NOMO-1 treated with dmso at 0.1 percent for 144 hours (cell line): ENCODE measurements at regions not wholly inside any gene's neighbourhood (a gene's known extent, or its start where the extent isn't known, plus 50 kb on each side); places are given as distances from the start of the nearest gene placed in this dataset.

Experiments used
- DNase-seq: peaks from one replicate; lab custom pipeline; 2025; ENCODE audit not compliant: unreplicated experiment; lab: John Stamatoyannopoulos, UW

DNA sequence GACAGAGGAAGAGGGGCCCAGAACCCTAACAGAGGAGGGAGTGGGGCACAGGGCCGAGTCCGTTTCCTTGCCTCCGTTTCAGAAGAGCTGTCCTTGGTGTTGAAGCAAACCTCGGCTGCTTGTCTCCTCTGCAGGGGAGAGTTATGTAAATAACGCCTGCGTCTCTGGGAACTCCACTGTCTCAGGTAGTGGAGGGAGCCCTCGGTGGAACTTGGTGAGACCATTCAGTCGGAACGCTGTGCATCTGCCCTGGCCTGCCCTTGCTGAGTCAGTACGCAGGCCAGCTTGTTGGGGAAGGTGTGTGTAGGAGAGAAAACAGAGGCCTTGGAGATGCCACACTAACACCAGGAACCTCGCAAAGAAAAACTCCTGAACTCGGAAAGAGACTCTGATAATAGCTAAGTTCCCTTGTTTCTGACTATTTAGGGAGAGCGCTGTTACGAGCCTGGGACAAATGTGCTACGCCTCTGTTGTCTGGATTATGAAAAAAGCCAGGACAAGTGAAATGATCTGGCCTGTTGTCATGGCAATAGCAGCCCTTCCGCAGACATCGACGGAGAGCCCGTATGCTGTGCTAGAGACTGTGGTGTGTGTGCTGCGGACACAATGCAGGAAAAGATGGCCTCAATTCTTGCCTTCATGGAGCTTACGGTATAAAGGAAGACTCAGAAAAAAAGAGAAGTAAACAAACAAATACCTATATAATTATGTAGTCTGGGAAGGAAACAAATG is 94.6 kb upstream of the AKT3 start:
- no peak for DNase-seq

DNA sequence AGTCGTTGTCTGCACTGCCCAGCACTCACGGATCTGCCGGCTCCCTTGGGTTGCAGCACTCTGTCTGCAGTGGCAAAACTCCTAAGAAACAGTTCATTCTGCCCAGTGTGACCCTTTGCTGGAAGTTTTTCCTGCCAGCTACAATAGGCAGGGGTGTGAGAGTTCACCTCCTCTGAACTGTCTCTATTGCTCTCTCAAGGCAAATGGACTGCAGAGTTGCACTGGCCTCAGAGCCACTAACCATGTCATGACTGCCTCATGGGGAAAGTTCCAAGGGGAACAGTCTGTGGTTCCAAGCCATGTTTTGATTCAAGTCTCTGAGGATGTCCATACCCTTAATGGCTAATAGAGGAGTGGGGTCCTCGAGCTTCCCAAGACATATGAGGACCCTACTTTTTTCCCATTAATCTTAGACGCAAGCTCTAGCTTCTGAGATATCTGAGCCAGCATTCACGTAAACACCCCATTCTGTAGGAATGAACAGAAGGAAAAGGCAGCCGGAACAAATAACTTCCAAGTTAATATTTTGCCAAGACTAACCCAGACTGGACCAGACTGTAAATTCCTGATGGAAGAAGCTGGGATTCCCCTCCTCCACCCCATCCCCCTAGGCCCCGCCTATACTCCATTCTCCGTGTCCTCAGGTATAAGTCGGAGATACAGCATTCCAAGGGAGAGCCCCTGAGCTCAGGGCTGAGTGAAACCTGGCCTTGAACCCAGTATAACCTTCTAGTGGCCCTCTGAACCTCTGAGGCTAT is 93.8 kb upstream of the AKT3 start:
- no peak for DNase-seq

DNA sequence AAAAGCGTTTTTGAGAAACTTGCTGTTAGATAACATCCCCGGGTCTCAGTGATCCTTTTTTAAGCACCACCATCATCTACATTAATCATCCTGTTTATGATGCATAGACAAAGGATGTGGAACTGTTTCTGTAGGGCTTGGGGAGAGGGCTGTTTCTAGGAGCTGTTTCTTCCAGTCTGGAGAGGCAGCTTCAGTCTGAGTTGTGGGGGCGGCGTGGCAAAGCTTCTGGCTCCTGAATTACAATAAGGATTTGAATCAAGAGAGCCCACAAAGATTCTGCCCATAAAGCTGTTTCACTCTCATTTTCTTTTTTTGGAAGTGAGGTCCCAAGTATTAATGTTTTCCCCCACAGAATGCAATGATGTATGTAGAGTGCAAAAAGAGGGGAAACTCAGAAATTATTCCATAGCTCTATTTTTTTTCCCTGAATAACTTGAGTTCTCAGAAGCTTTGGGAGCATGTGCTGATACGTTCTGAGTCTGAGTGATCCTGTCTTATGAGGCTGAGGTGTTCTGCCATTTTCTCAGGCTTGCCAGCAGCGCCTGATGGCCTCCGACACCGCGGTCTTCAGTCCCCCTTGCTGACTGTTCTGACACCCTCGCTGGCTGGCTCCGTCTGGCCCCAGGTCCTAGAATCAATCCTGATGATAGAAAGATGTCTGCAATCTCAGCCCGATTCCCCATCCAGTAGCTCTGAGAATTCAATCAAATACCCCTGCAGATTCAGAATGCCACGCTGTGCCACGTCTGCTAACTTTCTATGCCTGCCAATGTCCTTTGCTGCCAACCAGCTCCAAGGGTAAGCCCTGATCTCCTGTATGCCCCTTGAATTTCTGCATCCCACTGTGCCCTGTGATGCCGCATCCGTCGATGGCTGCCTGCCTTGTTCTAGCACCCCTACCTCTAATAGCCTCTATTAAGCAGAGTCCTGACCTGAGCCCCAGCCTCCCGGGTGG is 92.4 kb upstream of the AKT3 start:
- DNase-seq, result no peak

DNA sequence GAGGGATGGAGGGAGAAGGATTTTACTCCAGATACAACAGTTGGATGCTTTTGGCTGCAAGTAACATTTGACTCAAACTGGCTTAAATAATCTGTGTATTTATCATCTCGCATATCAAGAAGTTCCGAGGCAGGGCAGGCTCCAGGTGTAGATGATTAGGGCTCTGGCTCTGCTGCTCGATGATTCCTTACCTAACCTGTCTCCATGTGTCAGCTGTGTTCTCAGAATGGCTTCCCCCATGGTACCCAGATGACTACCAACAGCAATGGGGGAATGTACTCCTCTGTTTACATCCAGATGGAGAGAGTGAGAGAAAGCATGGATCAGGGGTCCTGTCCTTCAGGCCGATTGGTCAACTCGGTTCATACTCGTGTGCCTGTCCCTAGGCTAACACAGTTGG is 90.4 kb upstream of the AKT3 start:
- DNase-seq, result no peak

DNA sequence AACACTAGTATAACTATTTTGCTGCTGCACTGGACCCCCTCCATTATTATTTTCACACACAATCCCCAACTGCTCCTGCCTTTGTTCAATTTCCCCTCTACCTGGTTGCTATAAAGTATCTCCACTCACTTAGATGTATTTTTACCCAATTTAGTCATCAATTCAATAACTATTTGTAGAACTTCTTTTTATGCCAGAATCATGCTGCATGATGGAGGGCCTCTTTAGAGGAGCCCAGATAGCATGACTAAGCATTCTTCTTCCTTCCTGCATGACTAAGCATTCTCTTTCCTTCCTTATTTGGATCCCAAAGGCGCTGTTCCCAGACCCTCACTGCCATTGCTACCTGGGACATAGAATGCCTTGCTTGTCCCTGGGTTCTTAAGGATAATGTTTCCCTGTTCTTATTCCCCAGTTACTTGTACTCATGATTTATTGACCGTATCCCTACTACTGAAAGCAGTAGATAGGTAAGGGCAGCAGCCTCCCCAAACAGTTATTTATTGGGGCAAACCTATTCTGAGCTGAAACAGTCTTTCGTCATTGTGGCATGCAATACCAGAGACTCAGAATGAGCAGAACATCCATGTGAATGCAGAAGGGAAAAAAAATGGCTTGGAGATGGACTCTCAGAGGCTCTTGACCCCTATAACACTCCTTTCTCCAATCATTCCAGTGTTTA is 89.3 kb upstream of the AKT3 start:
- peak; percentile 29 for DNase-seq

DNA sequence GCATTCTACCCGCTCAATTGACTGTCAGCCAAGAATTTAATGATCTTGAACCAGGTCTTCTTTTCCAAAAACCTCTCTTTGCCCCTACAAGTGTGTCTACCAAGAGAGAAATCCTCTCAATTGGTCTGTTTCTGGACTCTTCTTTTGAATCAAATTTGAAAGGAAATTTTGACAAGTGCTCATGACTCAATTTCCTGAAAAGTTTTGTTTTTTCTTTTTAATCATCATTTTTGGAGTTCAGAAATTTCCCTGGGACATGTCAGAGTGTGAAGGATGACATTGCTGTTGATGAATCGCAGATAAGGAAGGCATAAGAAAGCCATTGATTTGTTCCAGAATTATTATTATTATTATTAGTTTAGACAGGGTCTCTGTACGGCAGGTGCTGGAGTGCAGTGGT is 88.2 kb upstream of the AKT3 start:
- DNase-seq, result no peak

DNA sequence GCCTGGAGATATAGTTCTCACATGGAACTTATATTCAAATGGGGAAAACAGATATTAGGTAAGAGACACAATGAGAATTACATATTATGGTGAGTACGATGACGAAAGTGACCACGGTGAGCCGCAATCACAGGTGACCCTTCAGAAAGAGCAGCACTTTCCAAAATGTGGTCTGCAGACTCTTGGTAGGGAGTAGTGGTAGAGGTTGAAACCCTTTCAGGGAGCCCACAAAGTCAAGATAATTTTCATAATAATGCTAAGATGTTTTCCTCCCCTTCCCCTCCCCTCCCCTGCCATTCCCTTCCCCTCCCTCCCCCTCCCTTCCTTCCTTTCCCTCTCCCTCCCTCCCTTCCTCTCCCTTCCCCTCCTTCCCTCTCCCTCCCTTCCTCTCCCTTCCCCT is 83.5 kb upstream of the AKT3 start:
- no peak for DNase-seq

DNA sequence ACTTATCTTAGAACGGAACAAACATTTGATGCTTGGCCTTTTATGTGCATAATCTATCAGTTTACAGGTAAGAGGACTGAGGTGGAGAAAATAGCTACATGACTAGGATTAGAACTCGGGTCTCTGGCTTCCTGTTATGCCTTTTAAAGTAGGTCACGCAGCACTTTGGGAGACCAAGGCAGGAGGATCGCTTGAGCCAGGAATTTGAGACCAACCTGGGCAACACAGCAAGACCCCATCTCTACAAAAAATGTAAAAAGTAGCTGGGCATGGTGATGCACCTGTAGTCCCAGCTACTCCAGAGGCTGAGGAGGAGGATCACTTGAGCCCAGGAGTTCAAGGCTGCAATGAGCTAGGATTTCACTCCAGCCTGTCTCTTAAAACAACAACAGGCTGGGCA is 81.9 kb upstream of the AKT3 start:
- no peak for DNase-seq

DNA sequence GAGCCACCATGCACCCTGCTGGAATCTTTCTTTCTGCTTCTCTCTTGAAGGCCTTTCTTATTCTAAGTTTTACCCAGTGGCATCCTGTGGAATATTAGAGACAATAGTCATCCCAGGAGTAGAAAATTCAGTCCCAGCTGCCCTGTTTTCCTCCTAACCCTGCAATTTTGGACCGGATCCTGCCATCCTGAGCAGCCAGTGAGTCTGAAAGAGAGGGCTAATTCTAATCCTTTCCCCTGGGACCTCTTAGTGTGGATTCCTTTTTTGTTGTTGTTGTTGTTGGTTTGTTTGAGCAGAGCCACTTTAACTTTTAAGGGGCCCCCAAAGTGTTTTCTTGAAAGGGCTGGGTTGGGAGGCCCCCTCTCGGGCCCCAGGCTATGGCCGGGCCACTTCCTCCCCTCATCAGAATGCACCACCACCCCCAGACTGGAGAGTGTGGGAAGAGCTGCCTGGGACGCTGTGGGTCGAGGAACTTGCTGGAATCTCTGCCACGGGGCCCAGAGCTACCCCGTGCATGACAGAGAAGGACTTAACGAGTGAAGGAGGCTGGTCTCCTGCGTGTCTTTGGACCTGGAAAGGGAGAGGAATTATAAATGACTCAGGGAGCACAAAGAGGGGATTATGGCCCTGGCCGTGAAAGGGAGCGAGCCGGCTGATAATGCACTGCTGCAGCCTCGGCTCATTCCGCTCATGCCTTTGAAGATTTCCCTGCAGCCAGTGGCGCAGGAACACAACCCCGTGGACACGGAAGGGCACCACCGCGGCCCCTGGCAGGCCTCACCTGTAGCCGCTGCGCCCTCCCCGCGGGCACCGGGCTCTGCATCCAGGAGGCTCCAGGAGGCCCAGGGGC is 81.0 kb upstream of the AKT3 start:
- no peak for DNase-seq

DNA sequence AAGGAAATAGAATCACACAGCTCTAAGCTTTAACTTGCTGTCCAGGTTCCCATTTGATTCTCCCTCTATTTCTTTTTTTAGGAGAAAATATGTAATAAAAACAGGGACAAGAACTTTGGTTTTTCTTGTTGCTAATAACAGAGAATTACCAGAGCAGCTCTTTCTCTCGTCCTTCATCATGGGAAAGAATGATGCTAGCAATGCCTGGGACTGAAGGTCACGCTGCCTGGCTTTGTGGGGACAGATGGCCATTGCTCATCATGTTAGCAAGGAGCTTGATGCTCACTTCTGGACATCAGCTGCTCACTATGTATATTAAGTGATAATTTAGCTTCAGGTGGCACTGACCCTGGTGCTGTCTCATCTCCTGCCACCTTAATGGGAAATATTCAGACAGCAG is 77.3 kb upstream of the AKT3 start:
- no peak for DNase-seq

DNA sequence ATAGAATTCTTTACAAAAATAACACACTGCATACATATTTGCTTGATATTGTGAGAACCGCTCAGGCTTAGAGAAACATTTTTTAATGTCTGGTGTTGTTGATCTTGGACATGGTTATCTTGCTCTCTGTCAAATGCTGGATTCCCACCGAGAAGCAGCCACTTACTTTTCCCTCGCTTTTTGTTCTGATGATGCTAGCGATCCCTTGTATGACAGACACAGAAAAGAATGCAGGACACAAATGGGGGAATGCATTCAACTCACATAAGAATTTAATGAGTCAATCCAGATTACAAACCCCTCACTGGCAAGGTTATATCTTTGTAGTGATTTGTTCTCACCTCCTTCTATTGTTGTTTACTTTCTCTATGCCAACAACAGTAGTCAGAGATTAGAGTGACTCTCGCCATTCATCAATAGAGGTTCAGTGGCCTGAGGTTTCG is 76.8 kb upstream of the AKT3 start:
- DNase-seq, result no peak

DNA sequence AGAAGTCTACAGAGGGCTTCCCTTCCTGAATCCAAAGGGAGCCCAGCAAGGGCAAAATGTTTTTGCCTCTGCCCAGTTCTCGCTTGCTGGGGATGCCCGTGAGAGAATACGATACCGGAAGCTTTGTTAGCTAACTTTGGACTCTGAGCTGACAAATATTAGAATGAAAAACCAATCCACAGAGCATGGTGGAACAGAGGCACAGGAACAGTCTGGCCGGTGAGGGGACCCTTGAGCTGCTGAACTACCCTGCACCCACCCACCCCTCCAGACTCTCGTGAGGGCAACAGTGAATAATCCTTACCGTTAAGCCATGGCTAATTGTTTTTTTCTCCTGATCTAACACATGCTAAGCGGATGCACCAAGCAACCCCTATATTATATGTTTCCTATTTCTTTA is 76.3 kb upstream of the AKT3 start:
- no peak for DNase-seq

DNA sequence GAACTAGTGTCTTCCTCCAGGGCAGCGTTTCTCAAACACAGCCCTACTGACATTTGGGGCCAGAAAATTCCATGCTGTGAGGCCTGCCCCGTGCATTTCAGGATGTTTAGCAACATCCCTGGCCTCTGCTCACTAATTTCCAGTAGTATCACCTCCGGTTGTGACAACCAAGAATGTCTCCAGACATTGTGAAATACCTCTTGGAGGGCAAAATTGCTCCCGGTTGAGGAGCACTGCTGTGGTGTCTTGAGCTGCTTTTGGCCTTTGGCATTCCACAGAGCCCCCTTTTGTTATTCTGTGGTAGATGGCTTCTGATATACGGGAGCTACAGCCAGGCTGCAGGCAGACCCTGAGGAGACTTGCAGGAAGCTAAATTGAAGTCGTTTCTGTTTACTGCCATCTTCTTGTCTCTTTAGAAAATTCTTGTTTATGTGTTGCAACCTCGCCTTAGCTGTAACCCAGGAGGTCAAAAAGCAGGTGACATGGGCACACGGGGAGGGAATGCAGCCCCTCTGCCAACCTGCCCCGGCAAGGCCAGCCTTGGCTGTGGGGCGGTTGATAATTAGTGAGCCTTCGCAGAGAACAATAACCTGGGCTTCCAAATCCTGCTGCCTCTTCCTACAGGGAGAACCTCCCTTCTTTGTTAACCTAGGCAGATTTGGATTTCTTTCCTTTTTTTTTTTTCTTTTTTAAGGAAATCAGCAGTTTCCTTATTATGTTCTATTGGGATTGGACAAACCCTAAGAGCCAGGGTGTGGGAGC is 74.7 kb upstream of the AKT3 start:
- no peak for DNase-seq

DNA sequence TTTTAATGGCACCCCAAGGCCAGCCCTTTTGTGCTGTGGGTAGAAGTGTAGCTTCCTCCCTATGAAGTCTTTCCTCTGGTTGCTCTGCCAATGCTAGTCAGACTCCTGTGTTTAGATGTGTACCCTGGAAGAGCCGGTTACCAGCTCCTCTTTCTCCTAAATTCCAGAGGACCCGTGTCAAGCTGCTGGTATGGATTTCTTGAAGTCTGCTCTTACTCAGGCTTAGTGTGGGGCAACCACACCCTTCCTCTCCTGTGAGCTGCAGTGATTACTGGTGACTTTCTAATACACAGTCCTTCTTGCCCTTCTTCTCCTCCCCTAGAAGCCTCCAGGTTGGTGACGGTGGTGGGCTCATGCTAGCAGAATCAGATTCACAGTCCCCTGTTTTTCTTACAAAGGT is 74.1 kb upstream of the AKT3 start:
- no peak for DNase-seq

DNA sequence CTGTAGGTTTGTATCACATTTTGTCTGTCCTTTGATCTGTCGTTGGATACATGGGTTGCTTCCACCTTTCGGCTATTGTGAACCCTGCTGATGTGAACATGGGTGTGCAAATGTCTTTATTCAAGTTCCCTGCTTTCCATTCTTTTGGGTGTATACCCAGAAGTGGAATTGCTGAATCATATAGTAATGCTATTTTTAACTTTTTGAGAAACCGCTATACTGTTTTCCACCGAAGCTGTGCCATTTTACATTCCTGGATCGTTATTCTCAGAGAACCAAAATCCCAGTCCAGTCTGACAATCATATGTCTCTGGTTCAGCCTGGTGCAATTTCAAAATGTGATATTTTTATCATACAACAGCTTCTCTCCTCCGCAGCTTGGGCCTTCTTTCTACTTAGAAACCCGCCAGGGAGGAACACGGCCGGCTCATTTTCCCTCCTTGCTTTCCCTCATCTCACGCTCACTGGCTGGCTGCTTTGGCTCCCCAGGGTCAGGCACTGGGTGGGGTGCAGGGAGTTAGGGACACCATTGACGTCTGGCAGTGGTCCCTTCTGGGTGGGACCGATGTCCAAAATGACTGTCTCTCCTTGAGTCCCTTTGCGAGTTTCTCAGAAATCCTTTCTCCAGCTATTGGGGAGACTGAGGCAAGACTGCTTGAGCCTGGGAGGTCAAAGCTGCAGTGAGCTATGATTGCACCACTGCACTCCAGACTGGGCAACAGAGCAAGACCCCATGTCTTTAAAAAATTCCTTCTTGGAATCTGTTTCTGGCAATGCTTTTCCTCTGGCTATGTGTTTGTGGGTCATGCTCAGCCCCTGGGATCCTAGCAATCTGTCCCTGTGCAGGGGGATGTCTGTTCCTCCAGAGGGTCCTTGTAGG is 73.5 kb upstream of the AKT3 start:
- DNase-seq, result no peak

DNA sequence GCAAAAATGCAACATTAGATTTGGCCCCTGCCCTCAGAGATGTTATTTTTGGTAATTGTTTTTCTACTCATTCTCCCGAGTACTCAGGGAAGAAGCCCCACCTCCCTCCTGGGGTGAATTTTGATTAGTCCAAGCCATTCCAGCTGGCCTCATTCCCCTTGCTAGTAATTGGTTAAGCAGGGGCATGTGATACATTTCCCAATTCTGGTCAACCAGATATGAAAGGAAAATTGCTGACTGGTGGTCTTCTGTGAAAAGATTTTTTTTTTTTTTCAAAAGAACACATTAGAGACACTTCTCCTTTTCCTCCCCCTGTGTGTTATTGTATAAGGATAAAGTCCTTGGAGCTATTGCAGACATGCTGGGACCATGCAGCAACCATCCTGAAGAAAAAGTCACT is 71.1 kb upstream of the AKT3 start:
- DNase-seq, result no peak

DNA sequence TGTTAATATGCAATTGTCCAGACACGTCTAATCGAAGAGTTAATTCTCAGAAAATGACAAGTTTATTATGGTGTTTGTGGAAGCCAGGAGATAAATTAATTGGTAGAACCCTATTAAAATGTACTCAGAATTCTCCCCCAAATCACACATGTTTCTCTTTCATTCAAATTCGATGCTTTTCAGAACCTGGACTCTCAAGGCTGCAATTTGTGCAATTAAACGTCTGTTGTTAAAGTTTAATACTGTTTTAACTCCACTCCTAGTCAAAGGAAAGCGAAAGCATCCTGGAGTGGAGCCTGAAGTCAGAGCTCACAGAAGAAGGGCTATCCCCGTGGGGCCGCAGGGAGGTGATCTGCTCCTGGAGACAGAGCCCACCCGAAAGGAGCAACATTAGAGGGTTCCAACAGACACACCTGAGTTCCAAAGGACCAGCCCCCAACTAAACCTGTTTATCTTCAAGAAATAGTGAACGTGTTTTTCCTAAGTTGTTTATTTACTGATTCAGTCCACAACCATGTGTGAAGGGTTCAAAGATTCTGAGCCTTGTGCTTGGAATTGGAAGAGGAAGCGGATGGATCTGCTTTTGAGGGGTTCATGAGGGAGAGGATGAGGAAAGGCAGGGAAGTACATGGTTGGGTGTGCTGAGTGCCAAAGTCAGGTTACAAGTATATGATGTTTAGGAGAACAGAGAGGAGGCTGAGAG is 68.0 kb upstream of the AKT3 start:
- no peak for DNase-seq
